ENCODE measurements at regions not wholly inside any gene's neighbourhood (a gene's known extent, or its start where the extent isn't known, plus 50 kb on each side); places are given as distances from the start of the nearest gene placed in this dataset.

- TF ChIP-seq CTCF (conservative IDR thresholded peaks at IDR 0.05) (no peak), ZFX (IDR thresholded peaks at IDR 0.05) (no peak)
Observed at GRCh38 chr5:60334281-60334713, 365.7 kb downstream of the DEPDC1B start.

Measured in C4-2B (cell line).